RWPE1 (cell line): ENCODE measurements at regions not wholly inside any gene's neighbourhood (a gene's known extent, or its start where the extent isn't known, plus 50 kb on each side); places are given as distances from the start of the nearest gene placed in this dataset.

Experiments
- CTCF ChIA-PET: fragments of 350-600 bp; sonication (Branson Sonifier 250); formaldehyde crosslinking; extraction: SDS; loops from one replicate; lab custom pipeline; 2021; lab: Yijun Ruan, JAX
- POLR2A ChIA-PET: fragments of 400-600 bp; formaldehyde crosslinking; extraction: SDS; loops from one replicate; lab custom pipeline; 2020; ENCODE audit warnings: antibody characterized with exemption; ENCODE audit not compliant: low non-redundant PET; lab: Yijun Ruan, JAX
- DNase-seq: peaks from one replicate; pipeline ENCODE4 v3.0.0; 2012; ENCODE audit warnings: low spot score
- H3K27ac ChIP-seq: fragments of 450-650 bp; 2 replicates; pipeline ENCODE4 v1.5.1; 2017
- TF ChIP-seq, protein P1 (sequence below): fragments of 450-650 bp; conservative IDR thresholded peaks from 2 replicates; pipeline ENCODE4 v1.5.1; 2017; ENCODE audit warnings: low read depth, mild to moderate bottlenecking

- no peak overlapping the region for H3K27ac ChIP-seq
- ChIA-PET CTCF (interaction anchor here (0.6 kb wide), 1 partner anchor 1409 kb away, joined by 3 read pairs; no protein-coding TSS in a partner anchor), POLR2A (no interaction called here)
- TF ChIP-seq, protein P1, sequence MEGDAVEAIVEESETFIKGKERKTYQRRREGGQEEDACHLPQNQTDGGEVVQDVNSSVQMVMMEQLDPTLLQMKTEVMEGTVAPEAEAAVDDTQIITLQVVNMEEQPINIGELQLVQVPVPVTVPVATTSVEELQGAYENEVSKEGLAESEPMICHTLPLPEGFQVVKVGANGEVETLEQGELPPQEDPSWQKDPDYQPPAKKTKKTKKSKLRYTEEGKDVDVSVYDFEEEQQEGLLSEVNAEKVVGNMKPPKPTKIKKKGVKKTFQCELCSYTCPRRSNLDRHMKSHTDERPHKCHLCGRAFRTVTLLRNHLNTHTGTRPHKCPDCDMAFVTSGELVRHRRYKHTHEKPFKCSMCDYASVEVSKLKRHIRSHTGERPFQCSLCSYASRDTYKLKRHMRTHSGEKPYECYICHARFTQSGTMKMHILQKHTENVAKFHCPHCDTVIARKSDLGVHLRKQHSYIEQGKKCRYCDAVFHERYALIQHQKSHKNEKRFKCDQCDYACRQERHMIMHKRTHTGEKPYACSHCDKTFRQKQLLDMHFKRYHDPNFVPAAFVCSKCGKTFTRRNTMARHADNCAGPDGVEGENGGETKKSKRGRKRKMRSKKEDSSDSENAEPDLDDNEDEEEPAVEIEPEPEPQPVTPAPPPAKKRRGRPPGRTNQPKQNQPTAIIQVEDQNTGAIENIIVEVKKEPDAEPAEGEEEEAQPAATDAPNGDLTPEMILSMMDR: no peak
- DNase-seq: no peak
Measured at GRCh38 chrX:40329616-40330015, 231.9 kb upstream of the BCOR start.

DNA sequence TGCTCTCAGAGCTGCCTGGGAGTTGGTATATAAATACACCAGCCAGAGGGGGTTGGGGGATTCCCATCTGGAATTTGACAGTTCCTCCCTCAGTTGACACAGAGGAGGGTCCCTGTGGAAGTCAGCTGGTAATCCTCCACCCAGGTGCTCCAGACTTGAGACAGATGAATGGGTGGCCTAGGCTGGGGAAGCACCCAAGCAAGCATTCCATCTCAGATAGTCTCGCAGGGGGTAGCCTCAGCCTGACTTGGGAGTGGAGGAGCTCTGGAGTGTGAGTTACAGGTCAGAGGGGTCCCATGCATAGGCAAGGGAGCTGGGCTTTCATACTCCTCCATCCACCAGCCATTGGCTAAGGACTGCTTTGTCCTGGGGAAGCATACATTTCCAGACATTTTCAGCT is 229.3 kb upstream of the BCOR start:
- no peak for DNase-seq
- ChIA-PET CTCF (no interaction called here), POLR2A (no interaction called here)
- H3K27ac ChIP-seq: no peak overlapping the region
- TF ChIP-seq, protein P1: no peak

DNA sequence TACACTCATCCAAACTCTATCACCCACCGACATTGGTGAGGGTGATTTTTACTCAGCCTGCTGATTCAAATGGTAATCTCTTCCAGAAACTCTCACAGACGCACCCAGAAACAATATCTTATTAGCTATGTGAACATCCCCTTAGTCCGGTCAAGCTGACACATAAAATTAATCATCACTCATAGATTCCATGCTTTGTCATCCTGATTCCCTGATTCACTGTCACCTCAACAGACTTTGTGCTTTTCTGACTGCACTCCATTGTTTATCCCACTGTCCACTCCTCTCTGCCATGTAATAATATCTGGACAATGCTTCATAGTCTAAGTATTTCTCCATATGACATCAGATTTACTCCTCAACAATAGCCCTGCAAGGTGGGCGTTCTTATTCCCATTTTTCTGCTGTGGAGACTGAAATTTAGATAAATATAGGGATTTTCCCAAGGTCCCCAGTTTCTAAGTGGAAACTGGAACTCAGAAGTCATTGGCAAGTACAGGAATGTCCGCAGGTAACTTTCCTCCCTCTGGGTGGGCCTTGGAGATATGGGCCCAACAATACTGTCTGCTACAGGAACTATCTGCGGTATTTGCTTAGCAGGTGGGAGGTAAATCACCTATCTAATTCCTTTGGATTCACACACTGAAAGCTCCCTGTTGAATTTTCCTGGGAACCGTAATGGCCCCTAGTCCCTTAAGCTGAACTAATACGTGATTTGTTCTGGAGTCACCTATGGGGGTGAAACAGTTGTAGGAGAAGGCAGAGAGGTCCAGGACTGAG is 228.6 kb upstream of the BCOR start:
- H3K27ac ChIP-seq: no peak overlapping the region
- POLR2A ChIA-PET: no interaction called here
- CTCF ChIA-PET: no interaction called here
- DNase-seq: no peak
- TF ChIP-seq, protein P1: no peak

DNA sequence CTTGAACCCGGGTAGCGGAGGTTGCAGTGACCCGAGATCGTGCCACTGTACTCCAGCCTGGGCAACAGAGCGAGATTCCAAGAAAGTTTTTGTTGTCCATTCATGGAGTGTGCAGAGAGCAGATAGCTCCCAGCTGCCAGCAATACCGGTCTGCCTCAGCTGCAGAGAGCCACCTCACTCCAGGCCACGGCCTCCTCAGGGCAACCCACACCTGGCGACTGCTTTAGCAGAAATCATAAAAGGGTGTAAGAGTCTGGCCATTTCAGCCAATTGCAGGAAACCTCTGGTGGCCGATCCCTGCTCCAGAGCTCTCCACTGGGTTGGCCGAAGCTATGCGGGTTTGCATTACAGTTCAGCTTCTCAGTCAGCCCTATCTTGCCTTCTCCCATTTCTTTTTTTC is 227.4 kb upstream of the BCOR start:
- TF ChIP-seq, protein P1: no peak
- ChIA-PET POLR2A (no interaction called here), CTCF (interaction anchor here (0.6 kb wide), 1 partner anchor 54 kb away, joined by 3 read pairs; no protein-coding TSS in a partner anchor)
- H3K27ac ChIP-seq: no peak overlapping the region
- DNase-seq: no peak

- ChIA-PET CTCF (no interaction called here), POLR2A (no interaction called here)
- no peak for DNase-seq
- TF ChIP-seq, protein P1: no peak
- H3K27ac ChIP-seq: no peak overlapping the region
Measured at GRCh38 chrX:40323977-40324376, 226.2 kb upstream of the BCOR start.

DNA sequence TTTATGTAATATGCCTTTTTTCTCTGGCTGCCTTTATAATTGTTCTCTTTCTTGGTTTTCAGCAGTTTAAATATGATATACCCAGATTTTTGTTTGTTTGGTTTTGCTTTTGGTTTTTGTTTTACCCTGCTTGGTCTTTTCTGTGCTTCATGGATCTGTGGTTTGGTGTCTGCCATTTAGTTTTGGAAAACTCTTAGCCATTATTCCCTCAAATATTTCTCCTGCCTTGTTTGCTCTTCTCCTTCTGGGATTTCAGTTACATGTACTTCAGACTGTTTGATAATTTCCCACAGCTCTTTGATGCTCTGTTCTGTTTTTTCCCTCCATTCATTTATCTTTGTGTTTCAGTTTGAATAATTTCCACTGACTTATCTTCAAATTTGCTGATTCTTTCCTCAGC is 223.1 kb upstream of the BCOR start:
- TF ChIP-seq, protein P1: no peak
- no peak for DNase-seq
- ChIA-PET CTCF (no interaction called here), POLR2A (no interaction called here)
- no peak overlapping the region for H3K27ac ChIP-seq
